ENCODE measurements at regions not wholly inside any gene's neighbourhood (a gene's known extent, or its start where the extent isn't known, plus 50 kb on each side); places are given as distances from the start of the nearest gene placed in this dataset.

DNA sequence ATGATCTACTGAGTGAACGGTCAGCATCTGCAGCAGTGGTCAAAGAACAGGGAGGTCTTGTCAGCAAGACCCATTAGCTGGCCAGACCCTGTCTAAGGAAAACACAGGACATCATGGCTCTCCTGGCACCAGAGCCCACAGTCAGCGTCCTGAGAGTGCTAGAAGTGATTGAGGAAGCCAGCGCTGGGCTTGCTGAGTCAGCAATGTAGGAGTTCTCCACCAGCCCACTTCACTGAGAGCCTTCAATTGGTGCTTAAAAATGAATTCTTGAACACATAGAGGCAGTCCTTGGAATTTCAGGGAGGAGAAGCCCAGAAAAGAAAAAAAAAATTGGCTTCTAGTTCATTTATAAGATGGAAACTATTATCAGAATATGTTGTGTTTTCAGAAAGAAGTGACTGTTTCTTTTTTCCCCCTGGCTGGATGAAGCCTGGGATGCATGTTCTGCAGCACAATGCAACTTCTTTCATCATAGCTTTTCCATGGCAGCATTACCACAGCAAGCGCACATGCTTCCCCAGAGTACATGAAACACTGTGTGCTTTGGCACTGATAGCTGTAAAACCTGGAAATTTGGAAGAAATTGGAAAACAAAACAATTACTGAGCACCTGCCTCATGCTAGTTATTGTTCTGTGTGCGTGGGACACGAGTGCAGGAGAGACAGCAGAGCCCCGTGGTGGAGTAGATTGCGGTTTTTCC, 899.9 kb downstream of the C6orf118 start:
- TF ChIP-seq, protein P1, sequence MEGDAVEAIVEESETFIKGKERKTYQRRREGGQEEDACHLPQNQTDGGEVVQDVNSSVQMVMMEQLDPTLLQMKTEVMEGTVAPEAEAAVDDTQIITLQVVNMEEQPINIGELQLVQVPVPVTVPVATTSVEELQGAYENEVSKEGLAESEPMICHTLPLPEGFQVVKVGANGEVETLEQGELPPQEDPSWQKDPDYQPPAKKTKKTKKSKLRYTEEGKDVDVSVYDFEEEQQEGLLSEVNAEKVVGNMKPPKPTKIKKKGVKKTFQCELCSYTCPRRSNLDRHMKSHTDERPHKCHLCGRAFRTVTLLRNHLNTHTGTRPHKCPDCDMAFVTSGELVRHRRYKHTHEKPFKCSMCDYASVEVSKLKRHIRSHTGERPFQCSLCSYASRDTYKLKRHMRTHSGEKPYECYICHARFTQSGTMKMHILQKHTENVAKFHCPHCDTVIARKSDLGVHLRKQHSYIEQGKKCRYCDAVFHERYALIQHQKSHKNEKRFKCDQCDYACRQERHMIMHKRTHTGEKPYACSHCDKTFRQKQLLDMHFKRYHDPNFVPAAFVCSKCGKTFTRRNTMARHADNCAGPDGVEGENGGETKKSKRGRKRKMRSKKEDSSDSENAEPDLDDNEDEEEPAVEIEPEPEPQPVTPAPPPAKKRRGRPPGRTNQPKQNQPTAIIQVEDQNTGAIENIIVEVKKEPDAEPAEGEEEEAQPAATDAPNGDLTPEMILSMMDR (optimal IDR thresholded peaks at IDR 0.05 in 1 of 3, IDR thresholded peaks at IDR 0.05 in 1 of 3, conservative IDR thresholded peaks at IDR 0.05 in 1 of 3; ENCODE audit: extremely low read depth in 1 of 3, insufficient read depth in 2 of 3, low read length in 3 of 3) = no peak
- no peak for TF ChIP-seq EZH2 (IDR thresholded peaks at IDR 0.05; ENCODE audit: low read length)

Measured in keratinocyte (primary cell).